Retinal pigment epithelial cell (primary cell): ENCODE measurements at regions not wholly inside any gene's neighbourhood (a gene's known extent, or its start where the extent isn't known, plus 50 kb on each side); places are given as distances from the start of the nearest gene placed in this dataset.

Experiments
- DNase-seq: peaks from one replicate; pipeline ENCODE4 v3.0.0-alpha.2; 2010; ENCODE audit warnings: low read depth
- H3K4me3 ChIP-seq: 2 replicates; pipeline ENCODE4 v1.5.1; 2011; ENCODE audit warnings: mild to moderate bottlenecking, low read length, control low read depth, moderate library complexity
- TF ChIP-seq, protein P1 (sequence below): conservative IDR thresholded peaks from 2 replicates; pipeline ENCODE4 v1.5.1; 2011; ENCODE audit warnings: low read depth, low read length, control low read depth, inconsistent platforms

DNA sequence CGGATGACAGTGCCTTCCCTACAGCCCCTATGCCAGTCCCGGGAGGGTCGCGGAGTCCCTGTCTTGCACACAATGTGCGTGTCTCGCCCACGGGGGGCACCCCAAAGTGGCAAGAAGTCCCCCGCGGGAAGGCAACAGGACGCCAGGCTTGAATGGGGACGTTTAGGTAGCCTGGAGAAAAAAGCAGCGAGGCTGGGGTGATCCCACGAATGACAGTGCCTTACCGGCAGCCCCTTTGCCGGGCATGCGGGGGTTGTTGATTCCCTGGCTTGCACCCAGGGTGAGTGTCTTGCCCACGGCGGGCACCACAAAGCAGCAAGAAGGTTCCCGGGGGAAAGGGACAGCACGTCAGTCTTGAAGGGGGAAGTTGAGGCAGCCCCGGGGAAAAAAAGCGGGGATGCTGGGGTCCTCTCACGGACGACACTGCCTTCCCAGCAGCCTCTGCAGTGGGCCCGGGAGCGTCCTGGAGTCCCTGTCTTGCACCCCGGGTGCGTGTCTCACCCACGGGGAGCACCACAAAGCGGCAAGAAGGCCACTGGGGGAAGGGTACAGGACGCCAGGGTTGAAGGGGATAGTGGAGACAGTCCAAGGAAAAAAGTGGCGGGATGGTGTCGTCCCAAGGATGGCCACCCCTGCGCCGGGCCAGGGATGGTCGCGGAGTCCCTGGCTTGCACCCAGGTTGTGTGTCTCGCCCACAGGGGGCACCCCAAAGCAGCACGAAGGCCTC lies 156.8 kb upstream of the ALG10B start:
- H3K4me3 ChIP-seq, result no peak overlapping the region
- TF ChIP-seq, protein P1, sequence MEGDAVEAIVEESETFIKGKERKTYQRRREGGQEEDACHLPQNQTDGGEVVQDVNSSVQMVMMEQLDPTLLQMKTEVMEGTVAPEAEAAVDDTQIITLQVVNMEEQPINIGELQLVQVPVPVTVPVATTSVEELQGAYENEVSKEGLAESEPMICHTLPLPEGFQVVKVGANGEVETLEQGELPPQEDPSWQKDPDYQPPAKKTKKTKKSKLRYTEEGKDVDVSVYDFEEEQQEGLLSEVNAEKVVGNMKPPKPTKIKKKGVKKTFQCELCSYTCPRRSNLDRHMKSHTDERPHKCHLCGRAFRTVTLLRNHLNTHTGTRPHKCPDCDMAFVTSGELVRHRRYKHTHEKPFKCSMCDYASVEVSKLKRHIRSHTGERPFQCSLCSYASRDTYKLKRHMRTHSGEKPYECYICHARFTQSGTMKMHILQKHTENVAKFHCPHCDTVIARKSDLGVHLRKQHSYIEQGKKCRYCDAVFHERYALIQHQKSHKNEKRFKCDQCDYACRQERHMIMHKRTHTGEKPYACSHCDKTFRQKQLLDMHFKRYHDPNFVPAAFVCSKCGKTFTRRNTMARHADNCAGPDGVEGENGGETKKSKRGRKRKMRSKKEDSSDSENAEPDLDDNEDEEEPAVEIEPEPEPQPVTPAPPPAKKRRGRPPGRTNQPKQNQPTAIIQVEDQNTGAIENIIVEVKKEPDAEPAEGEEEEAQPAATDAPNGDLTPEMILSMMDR, result no peak
- DNase-seq, result no peak

DNA sequence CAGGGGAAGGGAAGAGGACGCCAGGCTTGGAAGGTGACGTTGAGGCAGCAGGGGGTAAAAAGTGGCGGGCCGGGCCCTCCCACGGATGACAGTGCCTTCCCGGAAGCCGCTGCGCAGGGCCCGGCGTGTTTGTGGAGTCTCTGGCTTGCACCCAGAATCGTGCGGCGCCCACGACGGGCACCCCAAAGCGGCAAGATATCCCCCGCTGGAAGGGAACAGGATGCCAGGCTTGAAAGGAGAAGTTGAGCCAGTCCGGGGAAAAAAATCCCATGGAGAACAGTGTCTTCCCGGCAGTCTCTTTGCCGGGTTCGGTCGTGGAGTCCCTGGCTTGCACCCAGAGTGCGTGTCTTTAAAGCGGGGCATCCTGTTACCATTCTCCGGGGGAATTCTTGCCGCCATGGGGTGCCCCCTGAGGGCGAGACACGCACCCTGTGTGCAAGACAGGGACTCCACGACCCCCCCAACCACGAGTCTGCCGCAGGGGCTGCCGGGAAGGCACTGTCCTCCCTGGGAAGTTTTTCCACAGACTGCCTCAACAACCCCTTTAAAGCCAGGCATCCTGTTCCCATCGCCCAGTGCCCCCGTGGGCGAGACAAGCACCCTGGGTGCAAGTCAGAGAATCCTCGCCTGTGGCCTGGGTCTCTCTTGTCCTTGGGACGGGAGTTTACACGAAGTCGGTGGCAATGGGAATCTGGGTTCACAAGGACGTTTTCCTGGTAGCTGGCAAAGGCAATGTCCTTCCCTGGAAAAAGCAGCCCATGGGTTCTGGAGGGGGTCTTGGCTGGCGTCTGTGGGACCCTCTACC lies 156.1 kb upstream of the ALG10B start:
- no peak overlapping the region for H3K4me3 ChIP-seq
- TF ChIP-seq, protein P1, result no peak
- DNase-seq, result no peak

DNA sequence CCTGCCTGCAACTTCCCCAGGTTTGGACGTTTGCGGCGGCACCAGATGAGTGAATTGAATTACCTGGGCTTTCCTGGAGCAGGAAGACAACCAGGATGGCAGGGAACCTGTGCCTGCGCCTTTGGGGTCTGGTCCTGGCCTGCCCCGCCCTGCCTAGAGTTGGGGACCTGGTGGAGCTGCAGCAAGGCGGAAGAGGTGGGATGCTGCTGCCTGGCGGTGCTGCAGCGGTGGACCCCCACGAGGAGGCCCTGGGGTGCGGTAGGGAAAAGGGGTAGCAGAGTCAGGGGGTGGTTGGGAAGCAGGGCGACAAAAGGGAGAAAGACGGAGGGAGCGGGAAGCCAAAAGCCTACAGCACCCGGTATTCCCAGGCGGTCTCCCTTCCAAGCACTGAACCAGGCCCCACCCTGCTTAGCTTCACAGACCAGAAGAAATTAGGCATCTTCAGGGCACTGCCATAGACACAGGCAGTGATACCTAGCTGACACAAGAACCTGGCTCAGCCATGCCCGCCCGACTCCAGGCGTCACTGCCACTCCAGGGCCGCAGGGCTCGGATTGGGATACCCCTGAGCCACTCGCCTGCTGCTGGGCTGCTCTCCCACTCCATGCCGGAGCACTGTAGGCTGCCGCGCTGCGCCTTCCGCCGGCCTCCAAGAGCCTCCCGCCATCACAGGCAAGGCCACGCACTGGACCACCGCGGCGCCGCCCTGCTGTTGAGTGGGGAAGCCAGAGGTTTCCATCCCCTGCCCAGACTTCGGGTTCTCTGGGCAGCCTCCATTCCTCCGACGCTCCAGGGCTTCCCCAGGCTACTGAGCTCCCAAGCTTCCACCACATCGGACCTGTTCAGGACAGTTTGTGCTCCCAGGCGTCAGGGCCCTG lies 155.2 kb upstream of the ALG10B start:
- TF ChIP-seq, protein P1, result no peak
- no peak for DNase-seq

DNA sequence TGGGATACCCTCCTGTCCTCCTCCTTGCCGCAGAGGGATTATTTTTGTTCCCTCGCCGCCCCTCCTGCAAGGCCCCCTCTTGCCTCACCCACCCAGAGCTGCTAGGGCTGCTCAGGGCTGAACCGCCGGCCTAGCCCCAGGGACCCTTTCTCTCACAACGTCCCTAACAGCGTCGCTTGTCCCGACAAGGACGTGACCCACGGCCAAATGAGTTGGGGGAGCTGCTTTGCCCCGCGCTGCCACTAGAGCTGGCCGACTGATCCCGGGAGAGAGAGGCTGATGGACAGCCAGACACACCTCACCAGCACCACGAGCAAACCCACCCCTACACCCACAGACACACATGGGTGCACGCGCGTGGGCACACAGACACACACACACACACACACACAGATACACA lies 154.6 kb upstream of the ALG10B start:
- H3K4me3 ChIP-seq, result no peak overlapping the region
- no peak for DNase-seq
- TF ChIP-seq, protein P1, result no peak

More for the DNA sequence above, 155.2 kb upstream of the ALG10B start:
- no peak overlapping the region for H3K4me3 ChIP-seq

DNA sequence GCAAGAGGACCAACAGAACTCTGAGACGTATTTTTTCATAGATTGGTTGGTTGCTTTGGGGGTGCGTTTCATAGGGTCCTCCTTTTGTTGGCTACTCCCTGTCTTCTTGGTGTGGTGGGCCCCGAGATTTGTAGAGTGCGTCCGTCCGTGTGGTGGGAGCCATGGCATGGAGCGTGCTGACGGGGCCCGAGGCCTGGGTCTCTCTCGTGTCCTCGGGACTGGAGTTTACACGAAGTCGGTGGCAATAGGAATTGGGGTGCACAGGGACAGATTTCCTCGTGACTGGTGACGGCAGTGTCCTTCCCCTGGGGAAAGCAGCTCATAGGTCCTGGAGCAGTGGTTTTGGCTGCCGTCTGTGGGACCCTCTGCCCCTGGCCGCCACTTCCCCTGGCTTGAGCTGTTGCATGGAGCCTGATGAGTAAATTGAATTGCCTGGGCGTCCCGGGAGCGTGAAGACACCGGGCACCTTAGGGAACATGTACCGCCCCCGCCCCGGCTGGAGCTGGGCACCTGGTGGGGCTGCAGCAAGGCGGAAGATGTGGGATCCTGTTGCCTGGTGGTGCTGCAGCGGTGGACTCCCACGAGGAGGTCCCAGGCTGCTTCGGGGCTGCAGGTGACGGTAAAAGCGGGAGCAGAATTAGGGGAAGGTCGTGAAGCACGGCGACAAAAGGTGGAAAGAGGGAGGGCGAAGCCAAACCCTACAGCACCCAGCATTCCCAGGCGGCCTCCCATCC lies 153.7 kb upstream of the ALG10B start:
- TF ChIP-seq, protein P1, result no peak
- no peak overlapping the region for H3K4me3 ChIP-seq
- no peak for DNase-seq

DNA sequence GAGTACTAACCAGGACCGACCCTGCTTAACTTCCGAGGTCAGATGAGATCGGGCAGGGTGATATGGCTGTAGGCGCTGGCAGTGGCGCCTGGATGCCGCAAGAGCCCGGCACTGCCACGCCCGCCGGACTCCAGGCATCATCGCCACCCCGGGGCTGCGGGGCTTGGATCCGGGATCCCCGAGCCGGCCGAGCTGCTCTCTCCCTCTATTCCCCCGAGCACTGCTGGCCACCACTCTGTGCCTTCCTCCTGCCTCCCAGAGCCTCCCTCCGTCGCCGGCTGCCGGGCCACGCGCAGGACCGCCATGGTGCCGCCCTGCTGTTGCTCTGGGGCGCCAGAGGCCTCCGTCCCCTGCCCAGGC lies 153.2 kb upstream of the ALG10B start:
- no peak for DNase-seq
- TF ChIP-seq, protein P1, result no peak
- H3K4me3 ChIP-seq, result no peak overlapping the region
